ENCODE measurements at regions not wholly inside any gene's neighbourhood (a gene's known extent, or its start where the extent isn't known, plus 50 kb on each side); places are given as distances from the start of the nearest gene placed in this dataset.

DNA sequence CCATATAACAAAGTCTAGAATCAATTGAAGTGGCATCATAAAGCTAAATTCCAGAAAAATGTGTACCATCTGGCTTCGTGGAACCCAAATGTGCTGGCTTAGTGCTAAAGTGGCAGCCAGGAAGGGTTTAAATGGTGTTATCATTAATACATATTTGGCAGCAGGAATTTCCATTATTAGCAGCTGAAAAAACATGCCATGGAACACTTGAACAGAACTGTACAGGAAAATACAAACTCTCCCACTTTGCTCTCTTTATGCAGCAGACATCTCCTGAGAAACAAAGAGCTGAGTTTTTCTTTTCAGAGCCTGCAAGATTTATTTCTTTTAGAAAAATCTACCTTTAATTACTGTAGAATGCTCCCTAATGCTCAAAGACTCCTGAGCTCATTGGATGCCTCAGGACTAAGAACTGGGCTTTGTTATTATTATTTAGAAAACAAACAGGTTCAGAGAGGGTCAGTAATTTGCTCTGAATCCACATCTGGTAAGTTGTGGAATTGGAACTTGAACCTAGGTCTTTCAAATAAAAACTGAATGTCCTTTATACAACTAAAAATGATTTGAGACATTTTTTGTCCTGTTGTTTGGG is 179.0 kb downstream of the LACC1 start:
- Mint-ChIP-seq H3K4me3 (no peak overlapping the region), H3K4me1 (peaks cover 24% of the 10 kb centered on the region), H3K36me3 (ENCODE audit: low read depth) (no peaks in the 10 kb centered on the region), H3K9me3 (no peaks in the 10 kb centered on the region), H3K27ac (no peak overlapping the region), H3K27me3 (ENCODE audit: insufficient read depth, low read depth, poor library complexity) (peaks cover 3% of the 10 kb centered on the region)
- DNase-seq (ENCODE audit: low spot score) (peak; percentile 57), ATAC-seq (peak; percentile 65)
- no peaks in the 10 kb centered on the region for H4K20me1 ChIP-seq (replicated peaks; ENCODE audit: insufficient read depth)
- no peaks in the 10 kb centered on the region for H3K79me2 ChIP-seq (replicated peaks; ENCODE audit: insufficient read depth)
- H3K4me1 ChIP-seq (ENCODE audit: insufficient read depth): peaks cover 19% of the 10 kb centered on the region
- peaks cover 15% of the 10 kb centered on the region for H3K9me2 ChIP-seq (ENCODE audit: insufficient read depth)
- no peak overlapping the region for H3K27ac ChIP-seq (ENCODE audit: low read depth)
- TF ChIP-seq EZH2 (IDR thresholded peaks at IDR 0.05; ENCODE audit: low read depth, unreplicated experiment) (no peak), NANOG (IDR thresholded peaks at IDR 0.05; ENCODE audit: borderline replicate concordance) (no peak), STAT1 (IDR thresholded peaks at IDR 0.05; ENCODE audit: unreplicated experiment) (no peak), JUNB (IDR thresholded peaks at IDR 0.05; ENCODE audit: unreplicated experiment) (no peak), EZH2phosphoT487 (IDR thresholded peaks at IDR 0.05; ENCODE audit: unreplicated experiment) (no peak), ZNF114 (CRISPR knock-in tag; IDR thresholded peaks at IDR 0.05) (no peak), ZNF331 (CRISPR knock-in tag; IDR thresholded peaks at IDR 0.05; ENCODE audit: low read depth) (no peak), POLR2AphosphoS5 (IDR thresholded peaks at IDR 0.05; ENCODE audit: low read depth) (no peak), CREB1 (CRISPR knock-in tag; IDR thresholded peaks at IDR 0.05; ENCODE audit: low read depth) (no peak)
- TF ChIP-seq, protein P1, sequence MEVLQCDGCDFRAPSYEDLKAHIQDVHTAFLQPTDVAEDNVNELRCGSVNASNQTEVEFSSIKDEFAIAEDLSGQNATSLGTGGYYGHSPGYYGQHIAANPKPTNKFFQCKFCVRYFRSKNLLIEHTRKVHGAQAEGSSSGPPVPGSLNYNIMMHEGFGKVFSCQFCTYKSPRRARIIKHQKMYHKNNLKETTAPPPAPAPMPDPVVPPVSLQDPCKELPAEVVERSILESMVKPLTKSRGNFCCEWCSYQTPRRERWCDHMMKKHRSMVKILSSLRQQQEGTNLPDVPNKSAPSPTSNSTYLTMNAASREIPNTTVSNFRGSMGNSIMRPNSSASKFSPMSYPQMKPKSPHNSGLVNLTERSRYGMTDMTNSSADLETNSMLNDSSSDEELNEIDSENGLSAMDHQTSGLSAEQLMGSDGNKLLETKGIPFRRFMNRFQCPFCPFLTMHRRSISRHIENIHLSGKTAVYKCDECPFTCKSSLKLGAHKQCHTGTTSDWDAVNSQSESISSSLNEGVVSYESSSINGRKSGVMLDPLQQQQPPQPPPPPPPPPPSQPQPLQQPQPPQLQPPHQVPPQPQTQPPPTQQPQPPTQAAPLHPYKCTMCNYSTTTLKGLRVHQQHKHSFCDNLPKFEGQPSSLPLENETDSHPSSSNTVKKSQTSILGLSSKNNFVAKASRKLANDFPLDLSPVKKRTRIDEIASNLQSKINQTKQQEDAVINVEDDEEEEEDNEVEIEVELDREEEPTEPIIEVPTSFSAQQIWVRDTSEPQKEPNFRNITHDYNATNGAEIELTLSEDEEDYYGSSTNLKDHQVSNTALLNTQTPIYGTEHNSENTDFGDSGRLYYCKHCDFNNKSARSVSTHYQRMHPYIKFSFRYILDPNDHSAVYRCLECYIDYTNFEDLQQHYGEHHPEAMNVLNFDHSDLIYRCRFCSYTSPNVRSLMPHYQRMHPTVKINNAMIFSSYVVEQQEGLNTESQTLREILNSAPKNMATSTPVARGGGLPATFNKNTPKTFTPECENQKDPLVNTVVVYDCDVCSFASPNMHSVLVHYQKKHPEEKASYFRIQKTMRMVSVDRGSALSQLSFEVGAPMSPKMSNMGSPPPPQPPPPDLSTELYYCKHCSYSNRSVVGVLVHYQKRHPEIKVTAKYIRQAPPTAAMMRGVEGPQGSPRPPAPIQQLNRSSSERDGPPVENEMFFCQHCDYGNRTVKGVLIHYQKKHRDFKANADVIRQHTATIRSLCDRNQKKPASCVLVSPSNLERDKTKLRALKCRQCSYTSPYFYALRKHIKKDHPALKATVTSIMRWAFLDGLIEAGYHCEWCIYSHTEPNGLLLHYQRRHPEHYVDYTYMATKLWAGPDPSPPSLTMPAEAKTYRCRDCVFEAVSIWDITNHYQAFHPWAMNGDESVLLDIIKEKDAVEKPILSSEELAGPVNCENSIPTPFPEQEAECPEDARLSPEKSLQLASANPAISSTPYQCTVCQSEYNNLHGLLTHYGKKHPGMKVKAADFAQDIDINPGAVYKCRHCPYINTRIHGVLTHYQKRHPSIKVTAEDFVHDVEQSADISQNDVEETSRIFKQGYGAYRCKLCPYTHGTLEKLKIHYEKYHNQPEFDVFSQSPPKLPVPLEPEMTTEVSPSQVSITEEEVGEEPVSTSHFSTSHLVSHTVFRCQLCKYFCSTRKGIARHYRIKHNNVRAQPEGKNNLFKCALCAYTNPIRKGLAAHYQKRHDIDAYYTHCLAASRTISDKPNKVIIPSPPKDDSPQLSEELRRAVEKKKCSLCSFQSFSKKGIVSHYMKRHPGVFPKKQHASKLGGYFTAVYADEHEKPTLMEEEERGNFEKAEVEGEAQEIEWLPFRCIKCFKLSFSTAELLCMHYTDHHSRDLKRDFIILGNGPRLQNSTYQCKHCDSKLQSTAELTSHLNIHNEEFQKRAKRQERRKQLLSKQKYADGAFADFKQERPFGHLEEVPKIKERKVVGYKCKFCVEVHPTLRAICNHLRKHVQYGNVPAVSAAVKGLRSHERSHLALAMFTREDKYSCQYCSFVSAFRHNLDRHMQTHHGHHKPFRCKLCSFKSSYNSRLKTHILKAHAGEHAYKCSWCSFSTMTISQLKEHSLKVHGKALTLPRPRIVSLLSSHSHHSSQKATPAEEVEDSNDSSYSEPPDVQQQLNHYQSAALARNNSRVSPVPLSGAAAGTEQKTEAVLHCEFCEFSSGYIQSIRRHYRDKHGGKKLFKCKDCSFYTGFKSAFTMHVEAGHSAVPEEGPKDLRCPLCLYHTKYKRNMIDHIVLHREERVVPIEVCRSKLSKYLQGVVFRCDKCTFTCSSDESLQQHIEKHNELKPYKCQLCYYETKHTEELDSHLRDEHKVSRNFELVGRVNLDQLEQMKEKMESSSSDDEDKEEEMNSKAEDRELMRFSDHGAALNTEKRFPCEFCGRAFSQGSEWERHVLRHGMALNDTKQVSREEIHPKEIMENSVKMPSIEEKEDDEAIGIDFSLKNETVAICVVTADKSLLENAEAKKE (CRISPR knock-in tag; IDR thresholded peaks at IDR 0.05): no peak
- TF ChIP-seq, protein P2, sequence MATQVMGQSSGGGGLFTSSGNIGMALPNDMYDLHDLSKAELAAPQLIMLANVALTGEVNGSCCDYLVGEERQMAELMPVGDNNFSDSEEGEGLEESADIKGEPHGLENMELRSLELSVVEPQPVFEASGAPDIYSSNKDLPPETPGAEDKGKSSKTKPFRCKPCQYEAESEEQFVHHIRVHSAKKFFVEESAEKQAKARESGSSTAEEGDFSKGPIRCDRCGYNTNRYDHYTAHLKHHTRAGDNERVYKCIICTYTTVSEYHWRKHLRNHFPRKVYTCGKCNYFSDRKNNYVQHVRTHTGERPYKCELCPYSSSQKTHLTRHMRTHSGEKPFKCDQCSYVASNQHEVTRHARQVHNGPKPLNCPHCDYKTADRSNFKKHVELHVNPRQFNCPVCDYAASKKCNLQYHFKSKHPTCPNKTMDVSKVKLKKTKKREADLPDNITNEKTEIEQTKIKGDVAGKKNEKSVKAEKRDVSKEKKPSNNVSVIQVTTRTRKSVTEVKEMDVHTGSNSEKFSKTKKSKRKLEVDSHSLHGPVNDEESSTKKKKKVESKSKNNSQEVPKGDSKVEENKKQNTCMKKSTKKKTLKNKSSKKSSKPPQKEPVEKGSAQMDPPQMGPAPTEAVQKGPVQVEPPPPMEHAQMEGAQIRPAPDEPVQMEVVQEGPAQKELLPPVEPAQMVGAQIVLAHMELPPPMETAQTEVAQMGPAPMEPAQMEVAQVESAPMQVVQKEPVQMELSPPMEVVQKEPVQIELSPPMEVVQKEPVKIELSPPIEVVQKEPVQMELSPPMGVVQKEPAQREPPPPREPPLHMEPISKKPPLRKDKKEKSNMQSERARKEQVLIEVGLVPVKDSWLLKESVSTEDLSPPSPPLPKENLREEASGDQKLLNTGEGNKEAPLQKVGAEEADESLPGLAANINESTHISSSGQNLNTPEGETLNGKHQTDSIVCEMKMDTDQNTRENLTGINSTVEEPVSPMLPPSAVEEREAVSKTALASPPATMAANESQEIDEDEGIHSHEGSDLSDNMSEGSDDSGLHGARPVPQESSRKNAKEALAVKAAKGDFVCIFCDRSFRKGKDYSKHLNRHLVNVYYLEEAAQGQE (IDR thresholded peaks at IDR 0.05; ENCODE audit: unreplicated experiment): no peak
- TF ChIP-seq, protein P3, sequence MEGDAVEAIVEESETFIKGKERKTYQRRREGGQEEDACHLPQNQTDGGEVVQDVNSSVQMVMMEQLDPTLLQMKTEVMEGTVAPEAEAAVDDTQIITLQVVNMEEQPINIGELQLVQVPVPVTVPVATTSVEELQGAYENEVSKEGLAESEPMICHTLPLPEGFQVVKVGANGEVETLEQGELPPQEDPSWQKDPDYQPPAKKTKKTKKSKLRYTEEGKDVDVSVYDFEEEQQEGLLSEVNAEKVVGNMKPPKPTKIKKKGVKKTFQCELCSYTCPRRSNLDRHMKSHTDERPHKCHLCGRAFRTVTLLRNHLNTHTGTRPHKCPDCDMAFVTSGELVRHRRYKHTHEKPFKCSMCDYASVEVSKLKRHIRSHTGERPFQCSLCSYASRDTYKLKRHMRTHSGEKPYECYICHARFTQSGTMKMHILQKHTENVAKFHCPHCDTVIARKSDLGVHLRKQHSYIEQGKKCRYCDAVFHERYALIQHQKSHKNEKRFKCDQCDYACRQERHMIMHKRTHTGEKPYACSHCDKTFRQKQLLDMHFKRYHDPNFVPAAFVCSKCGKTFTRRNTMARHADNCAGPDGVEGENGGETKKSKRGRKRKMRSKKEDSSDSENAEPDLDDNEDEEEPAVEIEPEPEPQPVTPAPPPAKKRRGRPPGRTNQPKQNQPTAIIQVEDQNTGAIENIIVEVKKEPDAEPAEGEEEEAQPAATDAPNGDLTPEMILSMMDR (conservative IDR thresholded peaks at IDR 0.05; ENCODE audit: low read depth in 2 of 2): no peak
- TF ChIP-seq, protein P4, sequence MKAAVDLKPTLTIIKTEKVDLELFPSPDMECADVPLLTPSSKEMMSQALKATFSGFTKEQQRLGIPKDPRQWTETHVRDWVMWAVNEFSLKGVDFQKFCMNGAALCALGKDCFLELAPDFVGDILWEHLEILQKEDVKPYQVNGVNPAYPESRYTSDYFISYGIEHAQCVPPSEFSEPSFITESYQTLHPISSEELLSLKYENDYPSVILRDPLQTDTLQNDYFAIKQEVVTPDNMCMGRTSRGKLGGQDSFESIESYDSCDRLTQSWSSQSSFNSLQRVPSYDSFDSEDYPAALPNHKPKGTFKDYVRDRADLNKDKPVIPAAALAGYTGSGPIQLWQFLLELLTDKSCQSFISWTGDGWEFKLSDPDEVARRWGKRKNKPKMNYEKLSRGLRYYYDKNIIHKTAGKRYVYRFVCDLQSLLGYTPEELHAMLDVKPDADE (IDR thresholded peaks at IDR 0.05): no peak
- H3F3A ChIP-seq (replicated peaks; ENCODE audit: low read depth): no peaks in the 10 kb centered on the region
- no peaks in the 10 kb centered on the region for H3K36me3 ChIP-seq (ENCODE audit: insufficient read depth)
- H3K4me3 ChIP-seq: no peak overlapping the region
- peak overlapping the region; percentile 27; the same call in 1 of the 2 replicates for H3K4me2 ChIP-seq
- peaks cover 39% of the 10 kb centered on the region for H3K27me3 ChIP-seq (ENCODE audit: insufficient read depth)
- H2AFZ ChIP-seq: no peak overlapping the region
